Right ventricle myocardium superior (tissue), 1 donor: ENCODE measurements at regions not wholly inside any gene's neighbourhood (a gene's known extent, or its start where the extent isn't known, plus 50 kb on each side); places are given as distances from the start of the nearest gene placed in this dataset.
"Not testable (repeated sequence)": the region's sequence is repeated elsewhere in the genome, so short reads cannot be mapped to it uniquely, and the experiment has no call there.

Experiments
- ATAC-seq: fragments of 200-7000 bp; cut with Tn5 transposase; one replicate; pipeline ENCODE4 v1.9.1; 2020; ENCODE audit warnings: mild to moderate bottlenecking; ENCODE audit not compliant: poor library complexity
- DNase-seq: peaks from one replicate; pipeline ENCODE4 v3.0.0-alpha.2; 2020
- intact Hi-C: fragments of 100-400 bp; cut with DNase I; formaldehyde crosslinking; loops from one replicate; pipeline ENCODE4 v1.11.2; 2022
- donor health status: DM: no; HTN: yes; CAD: no; lungs with severe emphysema.

DNA sequence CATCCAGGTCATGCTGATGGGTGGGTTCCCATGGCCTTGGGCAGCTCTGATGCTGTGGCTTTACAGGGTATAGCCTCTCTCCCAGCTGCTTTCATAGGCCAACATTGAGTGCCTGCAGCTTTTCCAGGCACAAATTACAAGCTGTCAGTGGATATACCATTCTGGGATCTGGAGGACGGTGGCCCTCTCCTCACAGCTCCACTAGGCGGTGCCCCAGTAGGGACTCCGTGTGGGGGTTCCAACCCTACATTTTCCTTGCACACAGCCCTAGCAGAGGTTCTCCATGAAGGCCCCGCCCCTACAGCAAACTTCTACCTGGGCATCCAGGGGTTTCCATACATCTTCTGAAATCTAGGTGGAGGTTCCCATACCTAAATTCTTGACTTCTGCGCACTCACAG, 602.6 kb upstream of the HS3ST5 start:
- intact Hi-C loops = no loop called here
- DNase-seq (no peak), ATAC-seq (no peak)

DNA sequence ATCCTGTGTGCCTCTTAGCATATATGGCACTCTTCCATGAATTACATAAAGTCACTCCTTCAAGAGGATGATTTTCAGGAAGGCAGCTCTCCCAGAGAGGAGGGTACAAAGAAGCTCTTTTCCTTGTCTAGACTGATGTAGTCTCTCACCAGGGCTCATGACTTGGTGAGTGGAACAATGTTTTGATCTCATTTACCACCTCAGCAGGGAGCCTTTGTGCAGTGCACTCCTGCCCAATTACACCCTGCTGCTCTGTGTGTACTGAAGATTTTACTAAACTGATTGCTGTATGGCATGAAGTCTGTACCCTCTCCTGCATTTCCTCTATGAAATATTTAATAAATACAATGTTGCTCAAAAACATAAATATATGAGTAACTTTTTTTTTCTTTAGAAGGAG, 598.3 kb upstream of the HS3ST5 start:
- DNase-seq = no peak
- ATAC-seq = no peak
- intact Hi-C loops = no loop called here

DNA sequence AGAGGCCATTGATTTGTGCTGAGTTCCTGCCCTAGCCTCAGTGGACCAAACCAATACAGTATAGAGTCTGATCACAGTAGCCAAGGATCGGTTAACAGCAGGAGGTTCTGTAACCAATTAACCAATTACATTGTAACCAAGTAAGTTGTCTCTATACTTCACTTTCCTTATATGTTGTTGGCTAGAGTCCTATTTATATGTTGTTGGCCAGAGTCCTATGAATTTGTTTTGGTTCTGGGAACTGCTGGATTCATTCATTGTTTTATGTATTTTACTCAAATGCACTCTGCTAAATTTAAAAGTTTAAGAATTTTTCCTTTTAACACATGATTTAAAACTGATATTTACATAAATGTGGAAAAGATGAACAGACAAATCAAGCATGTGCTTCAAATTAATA, 597.4 kb upstream of the HS3ST5 start:
- DNase-seq = no peak
- ATAC-seq = no peak
- intact Hi-C loops = no loop called here

DNA sequence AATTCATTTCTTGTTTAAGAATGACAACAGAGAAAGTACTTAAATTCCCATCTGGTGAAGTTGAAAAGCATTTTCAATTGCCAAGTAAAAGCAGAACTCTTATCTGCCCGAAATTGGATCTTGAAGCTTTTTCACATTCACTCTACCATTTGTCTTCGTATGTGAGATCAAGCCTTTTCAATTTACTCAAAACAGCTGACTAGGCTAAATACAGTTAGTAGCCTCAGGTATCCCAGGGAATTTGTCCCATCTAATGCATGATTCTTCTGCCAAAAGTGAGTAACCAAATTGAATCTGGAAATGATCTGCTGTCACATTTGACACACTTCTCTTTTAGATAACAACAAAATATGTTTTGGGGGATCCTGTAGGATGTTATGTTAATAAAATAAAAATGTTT, 596.8 kb upstream of the HS3ST5 start:
- DNase-seq (no peak), ATAC-seq (no peak)
- intact Hi-C loops = no loop called here

DNA sequence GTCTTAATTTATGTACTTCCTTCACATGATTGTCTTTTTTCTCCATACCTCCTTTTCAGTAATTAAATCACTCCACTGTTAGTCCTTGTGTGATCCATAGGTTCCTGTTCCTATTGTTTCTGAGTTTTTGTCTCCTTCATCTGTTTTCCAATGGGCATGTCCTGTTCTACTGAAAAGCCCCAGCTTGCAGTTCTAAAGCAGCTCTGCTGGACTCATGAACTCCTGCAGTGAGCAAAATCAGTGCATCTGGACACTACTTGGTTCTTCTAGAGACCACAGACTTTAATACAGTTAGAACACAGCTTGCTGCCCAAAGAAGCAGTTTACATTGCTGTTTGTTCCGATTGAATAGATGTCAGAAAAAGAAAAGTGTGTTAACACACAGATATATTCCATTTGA, 593.3 kb upstream of the HS3ST5 start:
- no peak for DNase-seq
- intact Hi-C loops = no loop called here
- ATAC-seq = no peak

DNA sequence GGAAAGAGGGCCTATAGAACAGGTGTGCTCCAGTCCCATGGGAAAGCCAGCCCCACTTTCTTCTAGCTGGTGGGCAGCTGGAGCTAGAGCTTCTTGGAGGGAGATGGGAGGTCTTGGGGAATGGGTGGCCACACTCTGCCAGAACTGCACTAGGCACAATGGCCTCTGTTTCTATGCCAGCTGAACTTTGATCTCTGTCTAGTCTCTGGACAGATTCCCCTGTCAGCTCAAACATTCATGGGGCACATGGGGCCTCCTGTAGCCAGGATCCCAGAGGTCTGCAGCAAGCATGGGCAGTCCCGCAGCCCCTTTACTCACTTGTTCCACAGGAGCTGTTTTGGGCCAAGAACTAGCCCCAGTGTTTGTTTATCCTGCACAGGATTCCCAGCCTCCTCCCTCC, 591.3 kb upstream of the HS3ST5 start:
- intact Hi-C loops = no loop called here
- ATAC-seq = no peak
- DNase-seq = no peak

DNA sequence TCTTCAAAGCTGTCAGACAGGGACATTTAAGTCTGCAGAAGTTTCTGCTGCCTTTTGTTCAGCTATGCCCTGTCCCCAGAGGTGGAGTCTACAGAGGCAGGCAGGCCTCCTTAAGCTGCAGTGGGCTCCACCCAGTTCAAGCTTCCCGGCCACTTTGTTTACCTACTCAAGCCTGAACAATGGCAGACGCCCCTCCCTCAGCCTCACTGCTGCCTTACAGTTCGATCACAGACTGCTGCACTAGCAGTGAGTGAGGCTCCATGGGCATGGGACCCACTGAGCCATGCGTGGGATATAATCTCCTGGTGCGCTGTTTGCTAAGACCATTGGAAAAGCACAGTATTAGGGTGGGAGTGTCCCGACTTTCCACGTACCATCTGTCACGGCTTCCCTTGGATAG, 585.9 kb upstream of the HS3ST5 start:
- DNase-seq, intact Hi-C loops, ATAC-seq: not testable (repeated sequence)

DNA sequence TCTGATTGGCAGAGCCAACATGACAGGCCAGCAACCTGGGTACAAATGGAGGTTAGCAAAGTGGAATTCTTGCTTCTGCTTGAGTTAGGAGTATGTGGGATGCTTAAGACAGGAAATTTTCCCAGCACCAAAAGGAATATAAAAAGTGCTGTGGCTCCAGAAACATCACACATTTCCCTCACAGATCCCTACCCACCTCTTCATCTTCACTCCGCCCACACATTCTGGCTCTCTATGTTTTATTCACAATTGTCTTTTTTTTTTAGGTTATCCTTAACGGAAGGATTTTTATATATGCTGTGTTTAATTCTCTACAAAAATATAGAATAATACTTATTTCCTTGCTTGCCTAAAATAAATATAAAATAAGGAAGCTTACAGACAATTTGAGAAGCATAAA, 563.3 kb upstream of the HS3ST5 start:
- ATAC-seq (no peak), DNase-seq (no peak)
- intact Hi-C loops = no loop called here

DNA sequence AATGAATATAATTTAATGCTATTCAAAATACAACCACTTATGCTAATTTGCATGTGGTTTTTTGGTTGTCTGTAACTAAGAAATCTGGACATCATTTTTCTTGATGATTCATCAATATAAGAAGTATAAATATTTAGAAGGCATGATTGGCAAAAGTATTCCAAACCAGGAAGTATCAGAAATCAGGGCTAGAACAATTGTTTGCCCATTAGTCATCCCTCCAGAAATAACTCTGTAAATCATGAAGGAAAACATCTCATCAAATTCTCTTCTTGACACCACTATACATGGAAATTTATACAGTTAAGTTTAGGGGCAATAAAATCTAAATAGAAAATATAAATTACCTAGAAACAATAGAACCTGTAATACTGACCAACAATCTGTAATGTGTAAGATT, 554.7 kb upstream of the HS3ST5 start:
- intact Hi-C loops = no loop called here
- no peak for ATAC-seq
- no peak for DNase-seq

DNA sequence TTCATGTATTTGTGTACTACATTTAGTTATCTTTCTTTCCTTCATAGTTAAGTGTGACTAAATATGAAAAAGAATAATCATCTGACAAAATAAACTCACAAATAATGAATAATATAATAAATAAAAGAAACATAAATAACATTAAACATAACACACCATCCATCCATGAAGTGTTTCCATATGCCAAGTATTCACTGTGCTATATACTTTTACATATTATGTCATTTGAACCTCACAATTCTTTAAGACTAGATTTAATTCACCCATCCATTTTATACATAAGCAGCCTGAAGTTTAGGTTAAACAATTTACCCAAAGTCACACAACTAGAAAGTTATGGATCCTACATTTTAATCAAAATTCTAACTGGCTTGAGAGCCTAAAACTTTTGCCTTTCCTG, 549.4 kb upstream of the HS3ST5 start:
- DNase-seq (no peak), ATAC-seq (no peak)
- intact Hi-C loops = no loop called here

DNA sequence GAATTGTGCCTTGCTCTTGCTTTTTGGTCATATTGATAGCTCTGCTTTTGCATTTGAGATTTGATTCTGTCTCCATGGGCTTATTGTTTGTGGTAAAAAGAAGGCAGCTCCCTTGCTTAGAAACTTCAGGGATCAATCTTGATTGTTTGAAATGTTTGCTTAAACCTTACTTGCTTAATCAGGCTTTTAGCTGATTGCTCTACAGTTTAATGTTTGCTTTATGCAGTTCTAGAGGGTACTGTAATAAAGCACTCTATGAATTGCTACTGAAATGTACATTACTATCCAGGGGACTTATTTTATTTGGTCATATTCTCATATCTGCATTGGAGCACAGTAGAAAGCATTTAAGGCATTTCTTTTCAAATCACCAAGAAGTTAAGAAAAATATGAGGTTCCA, 545.4 kb upstream of the HS3ST5 start:
- DNase-seq (no peak), ATAC-seq (no peak)
- intact Hi-C loops = no loop called here

DNA sequence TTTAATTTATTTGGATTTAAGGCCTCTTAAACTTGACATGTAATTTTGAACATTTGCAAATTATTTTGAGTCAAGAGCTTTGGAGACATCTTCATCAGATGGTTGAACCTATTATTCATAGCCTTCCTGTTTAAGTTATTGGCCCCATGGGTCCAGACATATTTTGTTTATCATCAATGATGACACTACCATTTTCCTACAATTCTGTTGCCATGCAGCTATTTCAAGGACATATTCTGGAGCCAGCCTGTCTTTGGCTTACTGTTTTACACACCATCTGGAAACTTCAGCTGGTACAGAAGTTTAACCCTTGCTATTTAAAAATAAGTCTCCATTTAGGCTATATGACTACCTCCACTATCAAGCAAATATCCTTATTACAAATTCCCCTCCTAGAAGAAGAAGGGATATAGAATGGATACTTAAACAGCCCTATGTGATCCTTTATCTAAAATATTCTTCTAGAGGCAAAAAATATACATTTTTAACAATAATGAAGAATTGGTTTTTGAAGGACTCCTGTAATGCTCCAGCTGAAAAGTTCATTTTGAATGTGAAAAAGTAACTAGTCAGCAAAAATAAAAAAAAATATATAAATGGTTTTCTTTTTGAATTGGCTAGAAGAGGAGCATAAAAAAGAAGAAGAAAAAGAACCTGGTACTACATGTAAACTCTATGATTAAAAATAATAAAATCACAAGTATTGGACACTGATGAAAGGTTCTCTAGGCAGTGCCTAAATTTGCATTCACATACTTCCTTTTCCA, 544.0 kb upstream of the HS3ST5 start:
- ATAC-seq = no peak
- intact Hi-C loops = no loop called here
- no peak for DNase-seq

DNA sequence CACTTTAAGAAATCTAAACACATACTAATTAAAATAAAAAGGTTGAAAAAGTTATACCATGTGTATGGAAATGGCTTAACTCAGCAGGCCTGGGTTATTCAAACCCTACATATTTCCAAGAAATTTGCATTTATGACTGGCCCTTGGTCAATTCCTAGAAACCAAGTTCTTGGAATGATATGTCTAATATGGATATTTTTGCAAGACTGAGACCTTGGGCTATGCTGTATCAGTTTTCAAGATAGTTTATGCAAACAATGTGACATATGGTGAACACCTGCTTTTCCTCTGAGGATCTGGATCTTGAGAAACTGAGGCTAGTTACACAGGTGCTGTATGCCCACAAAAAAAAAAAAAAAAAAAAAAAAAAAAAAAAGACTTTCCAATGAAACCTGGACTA, 536.9 kb upstream of the HS3ST5 start:
- ATAC-seq = no peak
- intact Hi-C loops = no loop called here
- no peak for DNase-seq

DNA sequence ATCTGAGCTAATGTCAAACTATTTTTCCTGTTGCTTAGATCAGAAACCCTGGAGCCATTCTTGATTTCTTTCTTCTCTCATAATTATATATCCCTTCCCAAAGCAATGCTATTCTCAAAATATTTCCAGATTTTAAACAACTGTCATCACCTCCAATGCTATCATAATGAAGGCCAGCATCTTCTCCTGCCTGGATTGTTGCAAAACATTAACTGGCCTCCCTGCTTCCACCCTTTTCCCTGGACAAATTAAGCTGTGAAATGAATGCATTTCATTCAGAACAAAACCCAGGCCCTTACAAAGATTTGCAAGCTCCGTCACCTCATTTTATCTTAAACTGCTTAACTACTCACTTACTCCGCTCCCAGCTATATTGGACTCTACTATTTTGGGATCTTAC, 535.3 kb upstream of the HS3ST5 start:
- intact Hi-C loops = no loop called here
- DNase-seq = no peak
- ATAC-seq = no peak

DNA sequence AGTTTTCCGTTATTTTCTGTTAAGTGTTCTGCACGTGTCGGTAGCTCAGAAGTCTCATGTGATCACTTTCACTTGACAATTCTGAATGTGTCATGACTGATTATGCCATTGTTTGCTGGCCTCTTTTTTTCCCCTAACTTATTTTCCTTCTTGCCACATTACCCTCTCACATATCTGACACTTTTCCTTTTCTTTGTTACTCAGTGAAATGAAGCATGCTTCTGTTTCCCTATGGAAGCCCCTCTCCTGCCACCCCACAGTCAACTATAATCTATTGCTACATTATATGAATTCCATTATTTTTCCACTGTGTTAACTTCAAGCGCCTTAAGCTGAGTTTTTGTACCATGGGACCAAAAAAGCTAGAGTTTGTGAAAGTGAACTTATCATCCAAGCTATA, 531.6 kb upstream of the HS3ST5 start:
- DNase-seq (no peak), ATAC-seq (no peak)
- intact Hi-C loops = no loop called here

DNA sequence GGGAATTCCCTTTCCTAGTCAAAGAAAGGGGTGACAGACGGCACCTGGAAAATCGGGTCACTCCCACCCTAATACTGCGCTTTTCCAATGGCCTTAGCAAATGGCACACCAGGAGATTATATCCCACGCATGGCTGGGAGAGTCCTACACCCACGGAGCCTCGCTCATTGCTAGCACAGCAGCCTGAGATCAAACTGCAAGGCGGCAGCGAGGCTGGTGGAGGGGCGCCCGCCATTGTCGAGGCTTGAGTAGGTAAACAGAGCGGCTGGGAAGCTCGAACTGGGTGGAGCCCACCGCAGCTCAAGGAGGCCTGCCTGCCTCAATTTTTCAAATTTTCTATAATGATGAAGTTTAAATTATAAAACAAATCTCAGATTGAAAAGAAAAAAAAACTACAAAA, 522.7 kb upstream of the HS3ST5 start:
- DNase-seq, ATAC-seq, intact Hi-C loops: not testable (repeated sequence)

DNA sequence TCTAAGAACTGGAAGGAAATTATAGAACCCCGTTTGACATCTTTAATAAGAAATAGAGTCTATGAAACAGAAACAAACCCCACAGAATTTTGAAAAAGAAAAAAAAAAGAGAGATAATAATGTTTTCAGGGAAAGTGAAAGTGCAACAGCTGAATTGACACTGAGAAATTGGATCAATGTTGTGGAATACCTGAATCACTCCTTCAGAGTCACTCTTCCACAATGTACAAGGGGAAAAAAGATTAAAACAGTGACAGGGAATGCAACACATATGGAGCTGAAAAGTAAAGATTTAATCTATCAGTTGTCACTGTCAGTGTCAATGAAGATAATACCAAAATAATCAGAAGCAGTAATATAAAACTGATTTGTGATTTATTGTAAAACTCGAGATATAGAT, 520.8 kb upstream of the HS3ST5 start:
- intact Hi-C loops = no loop called here
- DNase-seq (no peak), ATAC-seq (no peak)

DNA sequence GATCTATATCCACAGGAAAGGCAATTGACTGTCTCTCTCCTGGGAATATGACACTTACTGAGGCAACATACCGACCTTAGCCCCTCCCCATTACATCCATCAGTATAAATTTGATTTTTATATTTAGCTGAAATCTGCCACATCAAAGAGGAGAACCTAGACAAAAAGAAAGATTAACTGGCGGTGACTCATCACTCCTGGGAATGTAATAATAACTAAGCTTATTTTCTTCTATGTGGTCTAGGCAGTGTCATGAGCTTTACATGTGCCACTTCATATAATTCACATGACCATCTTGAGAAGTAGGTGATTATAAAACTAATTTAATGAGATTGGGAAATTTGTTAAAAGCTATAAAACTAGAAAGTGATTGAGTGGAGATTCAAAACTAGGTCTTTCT, 520.0 kb upstream of the HS3ST5 start:
- ATAC-seq = no peak
- intact Hi-C loops = no loop called here
- no peak for DNase-seq

DNA sequence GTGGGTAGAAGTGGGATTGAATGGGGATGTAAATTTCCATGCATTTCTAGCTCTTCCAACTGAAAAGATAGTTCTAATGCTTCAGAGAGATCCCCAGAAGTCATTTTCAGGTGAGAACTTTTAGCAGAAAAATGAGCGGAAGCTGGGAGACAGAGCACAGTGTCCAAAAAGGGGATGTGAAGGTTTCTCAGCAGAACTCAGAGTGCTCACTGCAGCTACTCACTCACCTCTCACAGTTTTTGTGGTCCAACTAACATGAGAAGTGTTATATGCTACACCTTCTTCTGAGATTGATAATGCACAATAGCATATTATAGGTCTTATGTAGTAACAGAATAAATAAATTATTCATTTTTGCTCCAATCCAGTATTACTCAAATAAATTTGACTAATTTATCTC, 519.2 kb upstream of the HS3ST5 start:
- DNase-seq = no peak
- ATAC-seq = no peak
- intact Hi-C loops = no loop called here

DNA sequence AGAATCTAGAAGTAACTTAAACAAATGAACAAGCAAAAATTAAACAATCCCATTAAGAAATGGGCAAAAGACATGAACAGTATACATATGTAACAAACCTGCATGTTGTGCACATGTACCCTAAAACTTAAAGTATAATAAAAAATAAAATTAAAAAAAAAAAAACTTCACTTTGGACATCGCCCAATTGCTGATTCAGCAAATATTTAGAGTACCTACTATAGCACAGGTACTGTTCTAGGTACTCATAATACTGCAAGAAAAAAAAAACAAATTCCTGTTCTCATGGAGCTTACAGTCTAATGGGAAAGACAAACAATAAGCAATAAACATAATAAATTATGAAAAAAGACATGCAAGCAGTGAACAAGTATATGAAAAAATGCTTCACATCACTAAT, 501.5 kb upstream of the HS3ST5 start:
- ATAC-seq (no peak), DNase-seq (no peak)
- intact Hi-C loops = no loop called here

DNA sequence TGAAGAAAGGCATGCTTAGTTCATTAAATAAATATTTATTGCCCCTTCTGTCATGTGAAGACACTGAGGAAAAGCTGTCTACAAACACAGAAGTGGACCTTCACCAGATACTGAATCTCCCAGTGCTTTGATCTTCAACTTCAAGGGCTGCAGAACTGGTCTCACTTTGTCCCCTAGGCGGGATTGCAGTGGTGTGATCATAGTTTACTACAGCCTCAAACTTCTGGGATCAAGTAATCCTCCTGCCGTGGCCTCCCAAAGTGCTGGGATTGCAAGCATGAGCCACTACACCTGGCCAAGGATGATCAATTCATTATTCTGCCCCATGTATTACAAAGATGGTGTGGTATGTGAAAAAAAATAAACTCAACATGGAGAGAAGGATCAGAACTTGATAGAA, 496.2 kb upstream of the HS3ST5 start:
- DNase-seq = no peak
- intact Hi-C loops = no loop called here
- no peak for ATAC-seq
